CD4-positive, alpha-beta memory T cell (primary cell): ENCODE measurements at regions not wholly inside any gene's neighbourhood (a gene's known extent, or its start where the extent isn't known, plus 50 kb on each side); places are given as distances from the start of the nearest gene placed in this dataset.

ENCODE experiments used
- CTCF ChIA-PET: fragments of 350-600 bp; sonication (Branson Sonifier 250); formaldehyde crosslinking; loops from one replicate; lab custom pipeline; 2021; ENCODE audit warnings: inconsistent platforms; ENCODE audit not compliant: partially characterized antibody; lab: Charles Lee
- POLR2A ChIA-PET: fragments of 350-600 bp; sonication (Branson Sonifier 250); formaldehyde crosslinking; loops from one replicate; lab custom pipeline; 2021; ENCODE audit not compliant: partially characterized antibody; lab: Charles Lee
- DNase-seq, 5 donors: peaks; one replicate each; pipeline versions ENCODE4 v3.0.0 to v3.0.0-alpha.2; 2020 to 2022; ENCODE audit warnings: mixed read lengths in 1 of 5
- H3K27ac ChIP-seq: one replicate; pipeline ENCODE4 v1.7.0; 2013; ENCODE audit warnings: low read depth, low read length
- H3K27me3 ChIP-seq: 2 replicates; pipeline ENCODE4 v1.7.0; 2013; ENCODE audit warnings: mild to moderate bottlenecking, low read length, moderate library complexity; ENCODE audit not compliant: insufficient read depth
- H3K36me3 ChIP-seq: 2 replicates; pipeline ENCODE4 v1.7.0; 2013; ENCODE audit warnings: mild to moderate bottlenecking, low read length, moderate library complexity; ENCODE audit not compliant: insufficient read depth
- H3K4me1 ChIP-seq: 2 replicates; pipeline ENCODE4 v1.7.0; 2013; ENCODE audit warnings: mild to moderate bottlenecking, low read length, moderate library complexity; ENCODE audit not compliant: insufficient read depth
- H3K4me3 ChIP-seq, 2 donors: one replicate each; pipeline ENCODE4 v1.7.0; 2013; ENCODE audit warnings: low read length in 2 of 2, mild to moderate bottlenecking in 1 of 2
- H3K9me3 ChIP-seq, 2 donors: one replicate each; pipeline ENCODE4 v1.7.0; 2013; ENCODE audit warnings: low read length in 2 of 2, control low read depth in 1 of 2; ENCODE audit not compliant: control insufficient read depth in 1 of 2
- H3K27ac Mint-ChIP-seq, 7 donors: one replicate each; pipeline ENCODE4 v1.8.0; 2020 to 2021; ENCODE audit warnings: mixed read lengths in 7 of 7, mild to moderate bottlenecking in 6 of 7, inconsistent platforms in 3 of 7, moderate library complexity in 3 of 7
- H3K27me3 Mint-ChIP-seq, 2 donors: one replicate each; pipeline ENCODE4 v1.8.0; 2020 to 2021; ENCODE audit warnings: mixed read lengths in 2 of 2
- H3K36me3 Mint-ChIP-seq, 2 donors: one replicate each; pipeline ENCODE4 v1.8.0; 2020 to 2021; ENCODE audit warnings: mixed read lengths in 2 of 2, inconsistent platforms in 1 of 2, mild to moderate bottlenecking in 1 of 2
- H3K4me1 Mint-ChIP-seq, 4 donors: one replicate each; pipeline ENCODE4 v1.8.0; 2020 to 2021; ENCODE audit warnings: mixed read lengths in 4 of 4, mild to moderate bottlenecking in 1 of 4
- H3K4me3 Mint-ChIP-seq, 8 donors: one replicate each; pipeline ENCODE4 v1.8.0; 2020 to 2021; ENCODE audit warnings: mixed read lengths in 8 of 8, mild to moderate bottlenecking in 7 of 8, moderate library complexity in 6 of 8, inconsistent platforms in 3 of 8
- H3K9me3 Mint-ChIP-seq, 8 donors: one replicate each; pipeline ENCODE4 v1.8.0; 2020 to 2021; ENCODE audit warnings: mixed read lengths in 8 of 8, mild to moderate bottlenecking in 5 of 8, inconsistent platforms in 3 of 8, moderate library complexity in 1 of 8
- intact Hi-C: fragments of 100-400 bp; cut with micrococcal nuclease; formaldehyde crosslinking; loops from one replicate; pipeline ENCODE4 v1.15.1; 2023

- no peaks in the 10 kb centered on the region for H3K9me3 ChIP-seq
- CTCF ChIA-PET, result interaction anchor here (0.8 kb wide), 1 partner anchor 42 kb away, joined by 3 read pairs; no protein-coding TSS in a partner anchor
- H3K36me3 Mint-ChIP-seq, result no peaks in the 10 kb centered on the region
- H3K4me3 ChIP-seq, result no peak overlapping the region
- no peak overlapping the region for H3K4me3 Mint-ChIP-seq
- intact Hi-C loops, result no loop called here
- H3K4me1 ChIP-seq, result no peaks in the 10 kb centered on the region
- H3K9me3 Mint-ChIP-seq, result peaks cover 0 to 2% (median 0%) of the 10 kb centered on the region in 8 donors
- no peaks in the 10 kb centered on the region for H3K36me3 ChIP-seq
- no peaks in the 10 kb centered on the region for H3K27me3 ChIP-seq
- POLR2A ChIA-PET, result no interaction called here
- H3K27me3 Mint-ChIP-seq, result peaks cover 6 to 8% of the 10 kb centered on the region in 2 donors
- no peaks in the 10 kb centered on the region for H3K4me1 Mint-ChIP-seq
- DNase-seq, result no peak
- H3K27ac ChIP-seq, result no peak overlapping the region
- no peak overlapping the region for H3K27ac Mint-ChIP-seq
Measured at GRCh38 chr4:140809676-140810075, 53.5 kb upstream of the TBC1D9 start.

GRCh38 chr4:140808256-140808655 is 52.1 kb upstream of the TBC1D9 start:
- Histone ChIP-seq H3K27ac (no peak overlapping the region), H3K4me1 (no peaks in the 10 kb centered on the region), H3K27me3 (no peaks in the 10 kb centered on the region), H3K4me3 (no peak overlapping the region), H3K36me3 (no peaks in the 10 kb centered on the region), H3K9me3 (no peaks in the 10 kb centered on the region)
- no peak for DNase-seq
- H3K9me3 Mint-ChIP-seq, result peaks cover 0 to 2% (median 0%) of the 10 kb centered on the region in 8 donors
- POLR2A ChIA-PET, result no interaction called here
- H3K27ac Mint-ChIP-seq, result no peak overlapping the region
- intact Hi-C loops, result no loop called here
- H3K36me3 Mint-ChIP-seq, result no peaks in the 10 kb centered on the region
- no peaks in the 10 kb centered on the region for H3K4me1 Mint-ChIP-seq
- no peak overlapping the region for H3K4me3 Mint-ChIP-seq
- peaks cover 3 to 6% of the 10 kb centered on the region in 2 donors for H3K27me3 Mint-ChIP-seq
- CTCF ChIA-PET, result no interaction called here

GRCh38 chr4:140807491-140808252 is 51.5 kb upstream of the TBC1D9 start:
- Histone ChIP-seq H3K4me3 (no peak overlapping the region), H3K27ac (no peak overlapping the region), H3K4me1 (no peaks in the 10 kb centered on the region), H3K36me3 (no peaks in the 10 kb centered on the region), H3K27me3 (no peaks in the 10 kb centered on the region), H3K9me3 (no peaks in the 10 kb centered on the region)
- Mint-ChIP-seq H3K27me3 (peaks cover 3 to 6% of the 10 kb centered on the region in 2 donors), H3K27ac (no peak overlapping the region), H3K4me3 (no peak overlapping the region), H3K4me1 (no peaks in the 10 kb centered on the region), H3K9me3 (peaks cover 0 to 2% (median 0%) of the 10 kb centered on the region in 8 donors), H3K36me3 (no peaks in the 10 kb centered on the region)
- ChIA-PET POLR2A (no interaction called here), CTCF (no interaction called here)
- intact Hi-C loops, result no loop called here
- DNase-seq, result no peak

GRCh38 chr4:140806163-140806562 is 50.0 kb upstream of the TBC1D9 start:
- no peaks in the 10 kb centered on the region for H3K4me1 ChIP-seq
- H3K4me3 ChIP-seq, result no peak overlapping the region
- Mint-ChIP-seq H3K27ac (no peak overlapping the region), H3K9me3 (peaks cover 0 to 2% (median 0%) of the 10 kb centered on the region in 8 donors), H3K36me3 (no peaks in the 10 kb centered on the region), H3K27me3 (peaks cover 0 to 5% of the 10 kb centered on the region in 2 donors), H3K4me3 (no peak overlapping the region), H3K4me1 (no peaks in the 10 kb centered on the region)
- CTCF ChIA-PET, result no interaction called here
- POLR2A ChIA-PET, result no interaction called here
- no peaks in the 10 kb centered on the region for H3K36me3 ChIP-seq
- no peak for DNase-seq
- intact Hi-C loops, result no loop called here
- no peaks in the 10 kb centered on the region for H3K27me3 ChIP-seq
- no peaks in the 10 kb centered on the region for H3K9me3 ChIP-seq
- no peak overlapping the region for H3K27ac ChIP-seq
